ENCODE measurements at regions not wholly inside any gene's neighbourhood (a gene's known extent, or its start where the extent isn't known, plus 50 kb on each side); places are given as distances from the start of the nearest gene placed in this dataset.
"Not testable (repeated sequence)": the region's sequence is repeated elsewhere in the genome, so short reads cannot be mapped to it uniquely, and the experiment has no call there.

DNA sequence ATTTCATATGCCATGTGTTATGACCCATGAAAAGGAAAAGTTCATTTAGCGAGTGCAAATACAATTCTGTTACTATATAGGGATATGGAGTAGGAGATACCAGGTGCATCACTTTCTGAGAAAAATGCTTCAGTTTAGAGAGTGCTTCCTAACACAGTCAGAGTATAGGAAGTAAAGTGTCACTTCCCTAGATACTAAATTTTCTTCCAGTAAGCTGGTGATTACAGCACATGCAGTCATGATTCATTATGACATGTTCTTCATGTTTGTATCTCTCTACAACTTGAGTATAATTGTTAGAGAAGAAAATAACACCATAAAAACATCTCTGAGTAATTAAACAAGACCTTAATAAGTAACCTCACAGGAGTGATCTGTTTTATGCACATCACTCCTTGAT is 837.0 kb downstream of the DNAH5 start:
- in situ Hi-C loops (cut with HindIII; ENCODE audit: low sequenced_read_pairs) = no loop called here

DNA sequence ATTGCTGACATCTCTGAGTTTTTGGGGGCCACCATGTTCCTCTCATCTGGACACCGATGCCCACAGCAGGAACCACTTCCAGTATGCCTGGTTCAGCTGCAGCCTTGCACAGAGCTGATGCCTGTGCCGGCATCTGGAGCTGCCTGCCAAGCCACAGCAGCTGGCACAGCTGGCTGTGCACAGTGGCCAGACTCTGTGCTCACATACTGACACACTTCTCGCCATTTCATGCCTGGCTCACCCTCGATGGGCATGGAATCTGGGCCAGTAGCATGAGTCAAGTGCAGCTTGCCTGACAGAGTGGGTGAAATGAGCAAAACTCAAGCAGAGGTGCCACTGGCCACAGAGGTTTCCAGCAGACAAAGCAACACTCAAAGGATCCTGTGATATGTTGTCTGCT is 863.4 kb downstream of the DNAH5 start:
- in situ Hi-C loops (cut with HindIII; ENCODE audit: low sequenced_read_pairs) = no loop called here

DNA sequence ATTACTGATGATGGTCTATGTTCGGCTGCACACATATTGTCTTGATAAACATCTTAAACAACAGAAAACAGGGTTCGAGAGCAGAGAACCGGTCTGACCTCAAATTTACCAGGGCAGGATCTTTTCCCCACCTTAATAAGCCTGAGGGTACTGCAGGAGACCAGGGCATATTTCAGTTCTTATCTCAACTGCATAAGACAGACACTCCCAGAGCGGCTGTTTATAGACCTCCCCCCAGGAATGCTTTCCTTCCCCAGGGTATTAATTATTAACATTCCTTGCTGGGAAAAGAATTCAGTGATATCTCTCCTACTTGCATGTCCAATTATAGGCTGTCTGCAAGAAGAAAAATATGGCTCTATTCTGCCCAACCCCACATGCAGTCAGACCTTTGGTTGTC is 871.6 kb downstream of the DNAH5 start:
- in situ Hi-C loops (cut with HindIII; ENCODE audit: low sequenced_read_pairs) = not testable (repeated sequence)

DNA sequence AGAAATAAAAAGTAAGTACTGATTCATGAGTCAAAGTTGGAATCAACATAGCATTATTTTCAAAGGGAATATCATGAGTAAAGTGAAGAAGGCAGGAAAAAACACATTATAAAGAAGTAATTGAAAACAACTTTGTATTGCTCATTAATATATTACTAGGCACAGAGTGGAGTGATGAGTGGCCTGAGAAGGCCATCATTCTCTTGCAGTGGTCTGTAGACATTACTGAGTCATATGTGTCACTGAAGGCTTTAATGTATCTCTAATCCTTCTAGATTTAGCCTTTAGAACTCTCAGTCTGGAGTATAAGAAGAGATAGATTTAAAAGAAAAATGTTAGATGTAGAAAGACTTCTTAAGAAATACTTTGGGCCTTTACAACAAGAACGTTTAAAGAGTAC is 881.4 kb downstream of the DNAH5 start:
- in situ Hi-C loops (cut with HindIII; ENCODE audit: low sequenced_read_pairs) = no loop called here

DNA sequence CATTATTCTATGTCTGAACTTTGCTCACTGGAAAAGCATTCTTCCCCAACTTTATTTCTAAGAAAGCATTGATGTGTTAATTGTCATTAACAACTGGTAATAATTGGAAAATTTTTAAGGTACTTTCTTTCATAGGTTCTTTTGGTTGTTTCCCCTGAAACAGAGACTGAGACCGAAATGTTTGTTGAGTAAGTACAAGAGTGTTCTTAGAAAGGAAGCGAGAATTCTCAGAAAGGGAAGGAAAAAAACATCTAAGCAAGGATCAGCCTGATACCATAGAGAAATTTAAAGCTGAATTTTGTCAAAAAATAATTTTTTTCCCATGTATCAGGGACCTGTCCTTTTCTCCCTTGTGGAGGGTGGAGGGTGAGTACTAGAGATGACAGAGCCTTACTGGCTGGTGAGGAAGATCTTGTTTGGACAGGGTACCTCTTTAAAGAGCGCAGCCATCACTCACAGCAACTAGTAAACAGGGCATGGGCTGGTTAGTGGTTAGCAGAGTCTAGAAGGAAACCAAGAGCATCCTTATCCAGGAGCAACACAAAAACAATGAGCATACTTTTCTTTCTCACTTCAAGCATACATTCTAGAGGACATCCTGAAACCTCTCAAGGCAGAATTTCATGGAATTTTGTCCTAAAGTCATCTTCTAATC is 898.5 kb downstream of the DNAH5 start:
- in situ Hi-C loops (cut with HindIII; ENCODE audit: low sequenced_read_pairs) = no loop called here

DNA sequence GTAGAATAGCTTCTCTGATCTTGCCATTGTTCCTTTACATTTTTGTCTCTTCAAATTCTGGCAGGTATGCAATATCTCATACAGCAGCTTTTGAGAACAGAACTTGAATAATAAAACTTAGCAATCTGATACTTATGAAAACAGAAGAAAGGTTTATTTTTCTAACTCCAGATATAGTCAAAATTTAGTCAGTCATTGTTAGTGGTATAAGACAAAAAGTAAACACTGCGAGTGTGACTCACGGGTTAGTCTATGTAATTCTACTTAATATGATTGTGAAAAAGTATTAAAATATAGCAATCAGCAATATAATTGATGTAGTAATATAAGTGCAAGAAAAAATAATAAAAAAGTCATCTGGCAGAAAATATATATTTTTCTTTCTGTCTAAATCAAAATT is 910.4 kb downstream of the DNAH5 start:
- in situ Hi-C loops (cut with HindIII; ENCODE audit: low sequenced_read_pairs) = no loop called here

DNA sequence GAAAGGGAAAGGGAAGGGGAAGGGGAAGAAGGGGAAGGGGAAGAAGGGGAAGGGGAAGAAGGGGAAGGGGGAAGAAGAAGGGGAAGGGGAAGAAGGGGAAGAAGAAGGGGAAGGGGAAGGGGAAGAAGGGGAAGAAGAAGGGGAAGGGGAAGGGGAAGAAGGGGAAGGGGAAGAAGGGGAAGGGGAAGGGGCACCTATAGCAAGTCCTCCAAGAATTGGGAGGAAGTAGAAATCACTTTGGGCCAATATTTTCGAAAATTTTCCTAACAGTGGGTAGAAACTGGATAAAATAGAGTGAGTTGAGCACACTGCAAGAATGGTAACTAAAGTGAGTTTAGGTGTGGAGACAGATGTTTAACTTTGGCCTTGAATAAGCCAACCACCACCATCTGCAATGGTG is 915.3 kb downstream of the DNAH5 start:
- in situ Hi-C loops (cut with HindIII; ENCODE audit: low sequenced_read_pairs) = no loop called here

DNA sequence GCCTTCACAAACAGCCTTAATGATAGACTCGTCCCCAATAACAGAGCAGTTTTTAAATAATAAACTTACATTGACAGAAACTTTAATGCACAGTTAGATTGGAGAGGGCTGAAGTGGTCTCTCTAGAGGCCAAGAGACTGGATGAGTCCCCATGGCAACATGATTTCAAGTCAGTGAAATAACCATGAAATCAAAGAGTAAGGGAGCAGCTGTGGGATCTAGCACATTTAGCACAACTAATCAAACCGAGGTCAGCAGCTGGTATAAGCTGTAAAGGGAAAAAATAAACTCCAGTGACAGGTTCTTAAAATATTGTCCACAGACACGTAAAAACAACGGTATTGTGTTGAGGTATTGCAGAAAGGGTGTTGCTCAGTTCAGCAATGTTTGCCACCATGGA is 916.6 kb downstream of the DNAH5 start:
- in situ Hi-C loops (cut with HindIII; ENCODE audit: low sequenced_read_pairs) = no loop called here

DNA sequence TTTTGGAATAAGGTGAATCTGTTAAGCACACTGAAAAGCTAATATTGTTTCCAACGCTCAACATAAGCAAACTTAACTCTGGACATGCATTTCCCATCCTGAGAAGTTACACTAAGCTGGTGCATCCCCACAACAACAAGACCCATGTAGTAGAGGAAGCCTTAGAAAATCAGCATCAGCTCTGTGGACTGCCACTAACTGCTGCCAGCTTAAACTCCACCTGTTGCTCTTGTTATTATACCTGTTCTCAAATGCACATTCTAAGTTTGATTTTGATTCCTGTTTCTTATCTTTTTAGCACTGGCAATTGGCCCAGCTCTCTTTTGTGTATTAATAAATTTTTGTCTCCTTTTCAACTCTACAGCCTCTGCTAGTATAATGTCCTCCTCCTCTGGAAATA is 924.8 kb downstream of the DNAH5 start:
- in situ Hi-C loops (cut with HindIII; ENCODE audit: low sequenced_read_pairs) = no loop called here

DNA sequence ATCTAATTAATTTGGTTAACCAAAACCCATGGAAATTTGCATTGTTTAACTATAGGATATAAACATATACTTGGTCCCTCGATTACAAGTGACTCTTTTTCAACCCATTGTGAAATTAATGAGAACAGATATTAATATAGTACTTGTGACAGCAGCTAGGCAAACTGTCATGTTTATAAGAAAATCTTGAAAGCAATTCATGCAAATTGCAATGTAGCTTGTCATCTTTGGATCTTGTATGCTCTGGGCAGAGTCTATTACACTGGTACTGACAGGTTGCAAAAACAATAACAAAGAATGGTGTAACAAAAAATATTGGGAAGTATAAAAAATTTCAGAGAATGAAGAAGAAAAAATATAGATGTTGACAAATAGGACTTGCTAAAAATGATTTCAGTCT is 941.0 kb downstream of the DNAH5 start:
- in situ Hi-C loops (cut with HindIII; ENCODE audit: low sequenced_read_pairs) = no loop called here

DNA sequence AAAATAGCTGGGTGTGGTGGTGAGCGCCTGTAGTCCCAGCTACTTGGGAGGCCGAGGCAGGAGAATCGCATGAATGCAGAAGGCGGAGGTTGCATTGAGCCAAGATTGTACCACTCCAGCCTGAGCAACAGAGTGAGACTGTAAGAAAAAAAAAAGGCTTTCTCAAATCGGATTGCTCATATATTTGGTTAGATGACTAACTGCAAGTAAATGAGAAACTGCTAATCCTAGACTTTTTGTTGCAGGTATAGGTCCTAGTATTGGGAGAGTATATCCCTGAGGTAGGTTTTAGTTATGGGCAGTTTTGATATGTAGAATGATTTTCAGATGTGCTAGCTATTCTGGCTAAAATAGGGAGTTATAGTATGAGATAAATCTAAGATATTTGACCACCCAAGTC is 944.8 kb downstream of the DNAH5 start:
- in situ Hi-C loops (cut with HindIII; ENCODE audit: low sequenced_read_pairs) = no loop called here

DNA sequence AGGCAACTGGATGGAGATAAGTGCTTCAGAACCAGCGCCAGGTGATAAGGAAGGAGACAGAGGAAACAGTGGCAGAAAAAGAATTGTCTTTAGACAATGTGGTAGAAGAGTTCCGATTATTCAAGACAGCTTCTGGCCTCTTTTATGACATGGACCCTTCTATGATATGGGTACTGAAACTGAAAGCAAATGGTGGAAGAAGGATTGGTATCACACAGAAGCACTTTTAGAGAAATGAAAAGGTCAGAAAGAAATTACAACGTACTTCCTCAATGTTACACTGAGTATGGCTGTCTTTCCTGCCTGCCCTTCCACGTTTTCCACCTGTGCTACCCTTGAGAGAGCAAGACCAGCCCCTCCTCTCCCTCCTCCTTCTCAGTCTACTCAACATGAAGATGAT is 959.3 kb downstream of the DNAH5 start:
- in situ Hi-C loops (cut with HindIII; ENCODE audit: low sequenced_read_pairs) = no loop called here

- in situ Hi-C loops (cut with HindIII; ENCODE audit: low sequenced_read_pairs) = no loop called here
These were observed 969.6 kb downstream of the DNAH5 start for GRCh38 chr5:12974856-12975255.

- in situ Hi-C loops (cut with HindIII; ENCODE audit: low sequenced_read_pairs) = no loop called here
These were observed 978.7 kb downstream of the DNAH5 start for GRCh38 chr5:12965804-12966203.

DNA sequence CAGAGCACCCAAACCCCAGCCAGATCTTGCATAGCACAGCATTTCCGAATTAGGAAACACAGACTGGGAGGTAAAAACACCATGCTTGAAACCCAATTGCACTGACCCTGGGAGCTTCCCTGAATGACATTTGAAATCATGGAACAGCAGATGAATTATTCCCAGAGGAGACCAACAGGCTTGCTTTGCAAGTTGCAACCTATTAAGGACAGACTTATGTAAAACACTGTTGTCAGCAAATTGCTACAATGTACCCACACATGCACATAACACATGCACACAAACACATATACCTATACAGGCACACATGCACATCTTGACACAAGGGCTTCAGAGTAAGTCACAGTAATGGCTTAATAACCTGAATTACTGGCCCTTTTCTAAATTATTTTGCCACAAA is 984.8 kb downstream of the DNAH5 start:
- in situ Hi-C loops (cut with HindIII; ENCODE audit: low sequenced_read_pairs) = no loop called here

DNA sequence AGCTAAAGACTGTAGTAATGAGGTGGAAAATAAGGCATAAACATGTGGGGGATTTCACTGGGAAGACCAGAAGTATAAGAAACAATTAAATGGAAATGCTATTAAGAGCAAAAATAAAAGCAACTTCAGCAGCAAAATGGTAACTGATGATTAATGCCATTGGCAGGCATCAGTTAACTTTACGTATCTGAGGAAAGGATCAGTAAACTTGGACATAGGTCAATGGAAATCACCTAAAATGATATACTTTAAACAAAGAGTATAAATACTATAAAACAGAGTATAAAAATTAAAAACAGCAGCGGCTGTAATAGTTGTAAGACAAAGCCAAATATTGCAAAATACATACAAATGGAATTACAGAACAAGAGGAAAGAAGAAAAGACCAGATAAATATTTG is 992.1 kb downstream of the DNAH5 start:
- in situ Hi-C loops (cut with HindIII; ENCODE audit: low sequenced_read_pairs) = no loop called here

DNA sequence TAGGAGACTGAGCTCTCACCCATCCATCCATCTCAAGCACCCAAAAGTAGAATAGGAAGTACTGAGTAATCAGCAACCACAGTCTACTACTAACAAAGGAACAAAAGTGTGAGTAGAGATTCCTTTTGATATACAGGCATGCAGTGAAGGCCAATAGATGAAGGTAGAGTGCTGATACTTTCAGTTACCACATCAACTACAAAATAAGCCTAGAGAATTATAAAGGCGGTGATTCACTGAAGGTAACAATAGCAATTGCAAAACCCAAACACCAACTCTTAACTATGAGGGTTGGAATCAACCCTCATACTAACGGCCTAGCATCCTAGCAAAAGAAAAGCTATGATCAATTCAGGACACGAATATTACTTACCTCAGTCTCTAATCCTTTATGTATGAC is 992.6 kb downstream of the DNAH5 start:
- in situ Hi-C loops (cut with HindIII; ENCODE audit: low sequenced_read_pairs) = no loop called here

GRCh38 chr5:12947379-12947778 is 997.1 kb downstream of the DNAH5 start:
- in situ Hi-C loops (cut with HindIII; ENCODE audit: low sequenced_read_pairs) = loop anchor here (10.0 kb wide), 1 partner anchor 73 kb away; no protein-coding TSS in a partner anchor

DNA sequence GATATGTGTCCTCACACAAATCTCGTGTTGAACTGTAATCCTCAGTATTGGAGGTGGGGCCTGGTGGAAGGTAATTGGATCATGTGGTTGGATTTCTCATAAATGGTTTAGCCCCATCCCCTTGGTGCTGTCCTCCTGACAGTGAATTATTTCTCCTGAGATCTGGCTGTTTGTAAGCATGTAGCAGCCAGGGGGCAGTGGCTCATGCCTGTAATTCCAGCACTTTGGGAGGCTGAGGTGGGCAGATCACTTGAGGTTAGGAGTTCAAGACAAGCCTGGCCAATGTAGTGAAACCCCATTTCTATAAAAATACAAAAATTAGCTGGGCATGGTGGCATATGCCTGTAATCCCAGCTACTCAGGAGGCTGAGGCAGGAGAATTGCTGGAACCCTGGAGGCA is 999.0 kb downstream of the DNAH5 start:
- in situ Hi-C loops (cut with HindIII; ENCODE audit: low sequenced_read_pairs) = loop anchor here (10.0 kb wide), 1 partner anchor 71 kb away; no protein-coding TSS in a partner anchor

GRCh38 chr5:12936221-12936620 is 1008.3 kb downstream of the DNAH5 start:
- in situ Hi-C loops (cut with HindIII; ENCODE audit: low sequenced_read_pairs) = no loop called here

DNA sequence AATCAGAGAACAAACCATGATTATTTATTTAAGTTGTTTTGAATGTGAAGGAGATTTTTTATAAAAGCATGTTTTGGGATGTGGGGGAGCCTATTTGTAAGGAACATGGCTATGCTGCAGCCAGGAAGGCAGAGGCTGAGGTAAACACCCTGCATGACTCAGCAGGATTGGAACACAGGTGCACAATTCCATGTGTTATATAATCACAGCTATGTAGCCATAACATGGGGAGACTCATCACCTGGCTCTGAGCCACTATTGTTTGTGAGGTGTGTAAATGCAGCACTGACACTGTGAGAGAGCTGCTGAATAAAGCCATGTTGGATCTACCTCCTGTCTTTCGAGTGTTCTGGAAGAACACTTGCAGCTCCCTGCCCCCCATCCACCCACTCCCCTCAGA is 1009.8 kb downstream of the DNAH5 start:
- in situ Hi-C loops (cut with HindIII; ENCODE audit: low sequenced_read_pairs) = no loop called here

GRCh38 chr5:12920527-12920926 is 1016.3 kb upstream of the CTNND2 start:
- in situ Hi-C loops (cut with HindIII; ENCODE audit: low sequenced_read_pairs) = no loop called here

- in situ Hi-C loops (cut with HindIII; ENCODE audit: low sequenced_read_pairs) = no loop called here
These were observed 1006.9 kb upstream of the CTNND2 start for GRCh38 chr5:12911156-12911555.
